HG03565 (cell line): ENCODE measurements at regions not wholly inside any gene's neighbourhood (a gene's known extent, or its start where the extent isn't known, plus 50 kb on each side); places are given as distances from the start of the nearest gene placed in this dataset.

Source experiments
- ATAC-seq: cut with Tn5 transposase; IDR thresholded peaks from one replicate; pipeline ENCODE4 v1.9.1; 2021; ENCODE audit warnings: mild to moderate bottlenecking, moderate library complexity; ENCODE audit not compliant: unreplicated experiment

DNA sequence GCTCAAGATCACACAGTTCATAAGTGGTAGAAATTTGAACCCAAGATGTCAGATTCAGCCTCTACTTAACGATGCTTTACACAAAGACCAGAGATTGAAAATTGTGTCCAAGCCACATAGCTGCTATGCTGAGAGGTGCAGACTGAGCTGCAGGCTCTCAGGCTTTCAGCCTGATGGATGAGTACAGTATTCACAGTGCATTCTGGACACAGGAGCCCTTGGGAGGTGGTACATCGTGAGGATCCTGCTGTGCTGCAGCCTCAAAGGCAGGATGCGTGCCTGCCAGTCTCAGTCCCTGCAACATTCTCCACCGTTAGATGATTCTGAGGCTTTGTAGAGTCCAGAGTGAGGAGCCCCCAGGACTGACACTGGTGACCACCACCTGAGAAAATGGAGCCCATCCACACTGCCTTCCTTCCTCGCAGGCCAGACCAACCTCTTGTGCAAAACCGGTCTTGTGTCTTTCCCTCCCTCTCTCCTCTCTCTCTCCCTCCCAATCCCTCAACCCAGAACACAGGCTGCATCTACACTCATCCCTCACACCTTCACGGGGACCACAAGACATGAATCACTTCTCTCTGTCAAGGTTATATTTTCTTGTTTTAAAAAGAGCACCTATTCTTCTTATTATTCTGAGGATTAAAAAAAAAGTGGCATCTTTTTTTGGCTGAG lies 203.4 kb upstream of the ZNF507 start:
- ATAC-seq, result no peak

DNA sequence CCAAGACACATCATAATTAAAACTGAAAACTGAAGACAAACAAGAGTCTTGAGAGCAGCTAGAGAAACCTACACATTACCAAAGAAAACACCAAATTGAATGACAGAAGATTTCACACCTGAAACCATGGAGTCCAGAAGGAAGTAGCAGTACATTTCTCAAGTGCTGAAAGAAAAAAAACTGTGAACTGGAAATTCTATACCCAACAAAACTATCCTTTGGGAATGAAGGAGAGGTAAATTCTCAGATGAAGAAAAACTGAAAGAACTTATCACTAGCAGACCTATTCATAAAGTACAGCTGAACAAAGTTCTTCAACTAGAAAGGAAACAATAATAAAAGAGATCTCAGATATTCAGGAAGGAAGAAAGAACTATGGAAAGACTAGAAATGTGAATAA lies 198.7 kb upstream of the ZNF507 start:
- no peak for ATAC-seq

DNA sequence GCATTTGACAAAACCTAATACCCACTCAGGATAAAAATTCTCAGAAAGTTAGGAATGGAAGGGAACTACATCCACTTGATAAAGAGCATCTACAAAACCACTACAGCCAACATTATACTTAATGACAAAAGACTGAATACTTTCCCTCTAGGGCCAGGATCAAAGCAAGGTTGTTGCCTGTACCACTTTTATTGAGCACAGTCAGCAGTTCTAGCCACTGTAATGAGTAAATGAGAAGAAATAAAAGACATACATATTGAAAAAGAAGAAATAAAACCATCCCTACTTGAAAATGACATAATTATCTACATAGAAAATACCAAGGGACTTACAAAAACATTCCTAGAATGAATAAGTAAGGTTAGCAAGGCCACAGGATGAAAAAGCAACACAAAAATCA lies 194.8 kb upstream of the ZNF507 start:
- ATAC-seq, result no peak

DNA sequence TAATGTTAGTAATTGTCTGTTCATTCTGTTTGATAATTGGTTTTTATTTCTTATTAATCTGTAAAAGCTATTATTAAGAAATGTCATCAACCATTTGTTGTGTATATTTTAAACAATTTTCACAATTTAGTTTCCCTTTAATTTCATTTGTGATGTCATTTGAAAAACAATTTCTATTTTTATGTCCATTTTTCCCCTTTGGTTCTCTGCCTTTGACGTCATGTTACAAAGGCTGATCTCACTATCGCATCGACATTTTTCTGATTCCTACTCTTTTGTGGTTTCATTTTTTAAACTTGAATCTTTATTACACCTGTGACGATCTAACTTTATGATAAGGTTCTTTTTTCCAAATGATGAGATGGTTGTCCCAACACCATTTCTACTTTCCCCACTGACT lies 191.0 kb upstream of the ZNF507 start:
- no peak for ATAC-seq

DNA sequence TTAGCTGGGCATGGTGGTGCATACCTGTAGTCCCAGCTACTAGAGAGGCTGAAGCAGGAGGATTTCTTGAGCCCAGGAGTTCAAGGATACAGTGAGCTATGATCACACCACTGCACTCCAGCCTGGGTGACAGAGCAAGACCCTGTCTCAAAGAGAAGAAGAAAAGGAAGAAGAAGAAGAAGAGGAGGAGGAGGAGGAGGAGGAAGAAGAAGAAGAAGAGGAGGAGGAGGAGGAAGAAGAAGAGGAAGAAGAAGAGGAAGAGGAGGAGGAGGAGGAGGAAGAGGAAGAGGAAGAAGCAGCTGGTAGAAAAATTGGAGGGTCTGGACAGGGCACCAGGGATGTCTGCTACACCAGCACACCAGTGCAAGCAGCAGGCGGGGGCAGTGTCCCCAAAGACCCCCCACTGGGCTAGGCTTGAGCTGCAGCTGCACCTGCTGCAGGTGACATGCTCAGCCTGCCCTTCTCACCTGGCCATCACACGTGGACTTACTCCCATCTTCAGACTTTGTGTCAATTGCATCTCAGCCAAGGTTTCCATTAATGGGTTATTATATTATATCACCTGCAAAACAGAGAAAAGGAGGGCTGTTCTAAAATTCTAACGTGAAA lies 180.9 kb upstream of the ZNF507 start:
- ATAC-seq, result no peak

DNA sequence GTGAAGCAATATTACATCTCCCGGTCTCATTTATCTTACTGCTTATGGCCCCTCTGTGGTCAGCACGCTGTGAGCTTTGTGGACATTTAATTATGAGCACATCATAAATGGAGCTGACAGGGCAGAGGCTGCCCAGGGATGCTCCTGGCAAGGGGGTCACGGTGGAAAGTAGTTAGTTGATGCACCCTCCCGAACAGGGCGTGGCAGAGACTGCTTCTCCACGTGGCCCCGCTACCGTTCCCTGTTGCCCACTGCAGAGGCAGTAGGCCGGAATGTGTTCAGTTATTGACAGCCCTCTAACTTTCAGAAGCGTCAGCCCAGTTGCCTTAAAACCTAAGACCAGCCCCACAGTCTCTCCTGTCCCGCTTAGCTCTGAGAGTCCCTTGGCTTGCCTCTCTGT lies 180.3 kb upstream of the ZNF507 start:
- no peak for ATAC-seq

DNA sequence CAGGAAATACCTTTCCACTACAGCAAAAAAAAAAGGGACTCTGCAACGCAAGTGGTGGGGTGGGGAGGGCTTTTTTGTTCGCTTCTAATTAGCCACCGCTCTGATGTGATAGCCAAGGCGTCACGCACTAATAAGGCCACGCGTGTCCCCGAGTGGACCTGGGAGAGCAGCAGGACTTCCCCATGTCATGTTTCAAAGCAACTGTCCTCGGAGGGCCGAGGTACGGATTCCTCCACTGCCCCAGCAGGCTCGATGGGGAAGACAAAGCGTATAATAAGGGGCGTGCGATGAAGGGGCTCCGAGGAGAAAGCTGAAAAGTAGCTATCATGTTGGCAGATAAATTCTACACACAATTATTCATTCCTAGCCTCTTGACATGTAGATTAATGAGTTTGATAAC lies 179.7 kb upstream of the ZNF507 start:
- ATAC-seq, result no peak

DNA sequence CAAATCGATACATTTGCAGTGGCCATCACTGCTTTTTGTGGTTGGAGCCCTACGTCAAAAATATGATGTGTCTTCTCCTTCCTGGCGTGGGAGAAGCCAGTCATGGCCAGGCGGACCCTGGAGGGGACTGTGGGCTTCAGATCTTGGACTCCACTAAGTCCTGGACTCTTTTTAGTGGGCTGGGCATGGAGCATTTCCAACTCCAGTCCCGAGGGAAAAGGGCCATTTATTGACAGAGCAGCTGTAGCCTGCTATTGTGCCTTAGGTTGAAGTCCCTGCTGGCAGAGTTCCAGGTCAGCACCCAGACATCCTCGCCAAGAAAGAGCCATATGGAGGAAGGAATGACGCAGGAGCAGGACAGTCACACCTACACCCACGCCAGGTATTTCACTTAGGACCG lies 179.2 kb upstream of the ZNF507 start:
- ATAC-seq, result no peak

DNA sequence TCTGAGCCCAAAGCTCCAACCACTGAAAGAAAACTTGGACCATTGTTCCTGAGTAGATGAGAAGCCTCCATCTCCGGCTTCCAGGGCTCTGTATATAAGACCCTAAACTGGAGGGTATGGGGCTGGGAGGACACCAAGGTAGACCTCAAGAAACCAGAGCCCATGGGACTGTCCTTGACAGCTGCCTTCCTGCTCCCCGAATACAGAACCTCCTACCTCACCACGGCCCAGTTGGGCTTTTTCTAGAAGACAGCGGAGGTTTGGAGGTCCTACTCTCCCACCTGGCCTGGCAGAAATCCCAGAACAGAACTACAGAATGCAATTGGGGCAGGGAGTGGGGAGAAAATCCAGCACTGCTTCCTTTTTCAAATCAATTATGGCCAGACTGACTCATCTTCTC lies 177.3 kb upstream of the ZNF507 start:
- no peak for ATAC-seq

DNA sequence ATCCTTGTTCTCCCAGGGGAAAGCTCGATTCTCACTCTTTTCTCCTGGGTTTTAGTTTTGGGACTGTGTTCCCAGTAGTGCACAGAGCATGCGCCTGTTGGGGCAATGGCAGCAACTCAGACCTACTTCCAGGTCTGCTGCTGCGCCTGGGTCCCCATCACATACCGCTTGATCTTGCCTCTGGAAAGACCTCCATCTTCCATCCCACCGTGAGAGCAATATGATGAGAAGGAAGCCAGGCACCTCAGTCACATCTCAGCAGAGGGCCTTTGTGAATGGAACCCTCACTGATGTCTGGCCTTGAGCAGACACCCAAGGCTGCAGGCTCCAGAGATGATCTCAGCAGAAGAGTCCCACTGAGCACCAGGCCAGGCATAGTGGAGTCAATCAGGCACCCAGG lies 176.8 kb upstream of the ZNF507 start:
- no peak for ATAC-seq

DNA sequence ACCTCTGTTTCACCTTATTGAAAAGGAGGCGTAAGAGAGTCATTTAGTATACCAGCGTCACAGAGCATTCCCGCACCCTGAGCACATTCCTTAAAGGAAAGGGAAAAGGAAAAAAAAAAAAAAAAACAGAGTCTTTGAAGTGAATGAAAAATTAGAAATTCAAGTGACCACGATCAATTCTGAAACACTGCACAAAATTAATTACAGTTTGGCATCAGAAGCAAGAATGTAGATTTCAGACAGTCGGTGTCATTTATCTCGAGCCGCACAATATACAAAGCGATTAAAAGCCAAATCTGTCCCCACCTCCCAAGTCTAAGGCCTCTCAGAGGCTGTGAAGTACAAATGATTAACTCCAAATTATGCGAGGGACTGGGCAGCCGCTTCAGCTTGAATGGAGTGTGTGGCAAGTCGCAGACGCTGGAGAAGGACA lies 173.7 kb upstream of the ZNF507 start:
- no peak for ATAC-seq

DNA sequence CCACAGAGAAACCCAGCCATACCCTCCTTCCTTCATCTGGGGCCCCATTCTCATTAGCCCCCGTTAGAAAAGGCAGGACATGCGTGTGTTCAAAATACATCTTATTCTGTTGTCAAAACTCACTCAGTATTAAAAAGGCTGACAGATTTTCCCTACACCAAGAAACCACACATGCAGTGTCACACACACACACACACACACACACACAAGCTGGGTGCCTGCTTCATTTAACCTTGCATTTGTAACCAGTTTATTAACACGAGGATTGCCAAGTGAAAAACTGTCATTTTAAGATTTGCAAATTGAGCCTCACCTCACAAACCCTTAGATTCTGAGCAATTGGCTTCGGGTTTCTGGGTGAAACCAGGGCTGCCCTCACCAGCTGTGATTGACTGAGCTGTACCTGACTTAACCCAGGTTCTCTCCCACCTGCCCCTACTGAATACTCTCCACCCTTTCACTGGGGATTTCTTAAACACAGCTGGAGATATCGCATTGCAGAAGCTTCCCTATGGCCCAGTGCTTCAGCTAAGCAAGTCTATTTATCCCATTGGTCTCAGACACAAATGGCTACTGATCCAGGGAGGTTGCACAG lies 172.7 kb upstream of the ZNF507 start:
- ATAC-seq, result no peak

DNA sequence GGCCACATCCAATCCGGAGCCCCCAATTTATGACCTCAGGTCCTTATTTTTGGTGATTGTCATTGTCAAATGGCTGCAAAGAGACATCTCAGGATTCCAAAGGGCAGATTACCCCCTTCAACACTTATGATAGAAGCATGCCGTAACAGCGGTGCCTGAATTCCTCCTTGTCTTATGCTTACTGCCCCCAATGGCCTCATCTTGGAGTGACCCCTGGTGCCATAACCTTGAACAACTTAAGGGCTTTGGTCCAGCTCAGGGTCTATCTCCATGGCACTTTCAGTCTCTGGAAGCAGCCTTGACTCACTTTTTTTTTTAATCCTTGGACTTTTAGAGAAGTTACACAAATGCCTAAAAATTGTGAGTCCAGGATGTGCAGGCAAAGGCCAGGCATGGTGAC lies 171.6 kb upstream of the ZNF507 start:
- no peak for ATAC-seq

DNA sequence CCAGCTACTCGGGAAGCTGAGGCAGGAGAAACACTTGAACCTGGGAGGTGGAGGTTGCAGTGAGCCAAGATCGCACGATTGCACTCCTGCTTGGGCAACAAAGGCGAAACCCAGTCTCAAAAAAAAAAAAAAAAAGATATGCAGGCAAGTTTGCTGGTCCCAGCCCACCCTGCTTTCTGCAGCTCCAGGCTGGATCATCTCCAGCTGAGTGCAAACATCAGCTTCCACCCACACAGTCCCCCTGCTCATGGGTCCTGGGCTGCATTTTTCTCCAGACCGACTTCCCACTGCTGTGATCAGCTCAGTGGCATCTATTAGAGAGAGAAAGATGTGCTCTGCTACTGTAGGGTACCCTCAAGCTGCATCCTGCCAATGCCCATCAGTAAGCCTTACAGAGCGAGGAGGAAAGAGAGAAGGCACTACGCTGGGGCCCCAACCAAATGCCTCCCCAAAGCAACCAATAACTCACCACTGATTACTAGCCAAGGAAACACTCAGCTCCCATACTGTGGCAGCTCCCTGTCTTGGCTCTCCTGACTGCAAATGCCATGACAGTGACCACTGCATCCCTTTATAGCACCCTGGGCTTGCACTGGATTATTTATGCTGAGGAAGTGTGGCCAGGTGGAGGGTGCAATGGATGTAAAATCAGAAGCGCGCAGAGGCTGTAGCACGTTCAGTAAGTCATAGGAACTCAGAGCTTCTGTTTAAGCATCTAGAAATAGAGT lies 170.9 kb upstream of the ZNF507 start:
- no peak for ATAC-seq

DNA sequence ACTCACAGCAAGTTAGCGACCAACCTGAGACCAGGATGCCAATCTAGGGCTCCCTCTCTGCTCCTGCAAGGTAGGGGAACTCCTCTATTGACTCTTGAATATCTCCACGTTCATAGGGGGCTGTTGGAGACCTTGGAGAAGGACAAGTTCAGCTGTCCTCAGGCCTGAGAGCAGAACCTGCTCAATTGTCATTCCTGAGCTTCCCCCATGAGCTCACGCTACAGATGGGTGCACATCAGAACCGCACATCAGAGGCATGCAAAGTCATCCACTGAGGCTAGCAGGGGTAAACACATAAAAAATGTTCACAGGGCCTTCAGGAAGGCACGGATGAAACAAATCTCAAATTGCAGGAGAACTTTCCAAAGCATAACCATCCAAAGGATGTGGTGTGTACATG lies 168.8 kb upstream of the ZNF507 start:
- no peak for ATAC-seq

DNA sequence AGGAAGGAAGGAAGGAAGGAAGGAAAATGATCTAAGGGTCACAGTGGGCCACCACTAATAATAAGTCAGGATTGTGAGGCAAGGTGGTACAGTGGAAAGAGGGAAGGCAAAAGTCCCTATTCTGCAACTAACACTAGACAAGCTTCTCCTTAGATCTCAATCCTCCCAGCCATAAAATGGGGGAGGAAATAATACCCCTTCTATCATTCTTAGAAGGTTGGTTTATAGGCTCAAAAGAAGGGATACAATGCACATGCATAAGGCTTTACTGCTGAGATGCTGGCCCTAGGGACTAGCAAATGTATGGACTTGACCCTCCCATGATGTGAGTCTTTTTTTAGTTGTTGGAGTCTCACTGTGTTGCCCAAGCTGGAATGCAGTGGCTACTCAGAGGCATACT lies 167.7 kb upstream of the ZNF507 start:
- ATAC-seq, result no peak

DNA sequence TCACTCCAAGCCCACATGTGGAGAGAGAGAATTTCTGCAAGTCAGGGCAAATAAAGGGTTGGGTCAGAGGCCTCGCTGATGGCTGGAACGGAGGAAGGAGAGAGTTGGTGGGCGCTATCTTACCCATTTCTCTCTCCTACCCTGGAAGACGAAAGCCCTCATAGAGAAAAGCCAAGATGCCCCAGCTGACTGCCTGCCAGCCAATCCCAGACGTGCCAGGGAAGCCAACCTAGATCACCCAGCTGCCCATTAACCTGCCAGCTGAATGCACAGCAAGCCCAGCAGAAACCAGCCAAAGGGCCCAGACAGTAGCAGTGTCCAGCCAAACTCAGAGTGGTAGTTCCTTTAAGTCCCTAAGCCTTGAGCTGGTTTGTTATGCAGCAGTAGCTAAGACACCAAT lies 167.0 kb upstream of the ZNF507 start:
- no peak for ATAC-seq

DNA sequence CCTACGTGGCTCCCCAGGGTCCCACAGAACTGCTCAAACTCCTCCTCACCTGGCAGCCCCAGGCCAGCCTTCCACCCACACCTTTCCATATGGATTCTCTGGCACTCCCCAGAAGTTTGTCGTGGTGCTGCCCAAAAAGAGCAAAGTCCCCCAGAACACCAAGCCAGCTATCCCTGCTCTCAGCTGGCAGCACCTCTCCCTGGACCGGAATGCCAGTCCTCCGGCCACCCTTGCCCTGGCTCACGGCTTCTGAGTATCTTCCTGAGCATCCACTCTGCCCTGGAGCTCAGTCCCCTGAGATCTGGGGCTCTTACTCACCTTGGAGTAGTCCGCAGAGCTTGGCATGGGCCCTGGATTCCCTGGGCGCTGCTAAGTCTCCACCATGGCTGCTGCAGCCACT lies 166.5 kb upstream of the ZNF507 start:
- no peak for ATAC-seq

DNA sequence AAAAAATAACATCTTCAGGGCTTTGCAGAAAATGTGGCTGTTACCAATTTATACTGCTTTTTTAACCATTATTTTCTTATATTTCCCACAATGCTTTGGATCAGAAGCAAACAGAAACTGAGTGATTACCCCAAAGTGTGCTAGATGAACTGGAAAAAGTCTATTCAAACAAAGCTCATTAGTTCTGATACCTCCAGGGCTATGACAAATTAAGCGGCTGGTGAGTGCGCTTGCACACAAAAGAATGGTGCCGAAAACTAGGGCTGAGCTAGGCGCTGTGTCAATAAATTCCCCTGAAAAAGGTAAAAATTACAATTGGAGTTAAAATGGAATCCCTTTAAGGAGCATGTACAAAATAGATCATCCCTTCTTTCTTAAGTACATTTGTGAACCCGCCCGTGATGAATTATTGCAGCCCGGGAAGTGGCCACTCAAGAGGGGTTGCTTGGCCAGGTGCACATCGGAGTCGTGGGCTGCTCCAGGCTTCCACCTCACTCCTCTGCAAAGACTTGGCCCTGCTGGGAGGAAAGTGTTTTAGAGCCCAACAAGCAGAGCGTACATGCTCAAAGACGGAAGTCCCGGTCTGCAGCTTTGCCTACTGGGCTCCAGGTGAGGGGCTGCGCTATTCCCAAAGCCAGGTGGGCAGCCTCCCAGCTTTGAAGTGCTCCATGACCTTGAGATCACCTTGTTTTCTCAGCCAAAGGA lies 164.0 kb upstream of the ZNF507 start:
- no peak for ATAC-seq

DNA sequence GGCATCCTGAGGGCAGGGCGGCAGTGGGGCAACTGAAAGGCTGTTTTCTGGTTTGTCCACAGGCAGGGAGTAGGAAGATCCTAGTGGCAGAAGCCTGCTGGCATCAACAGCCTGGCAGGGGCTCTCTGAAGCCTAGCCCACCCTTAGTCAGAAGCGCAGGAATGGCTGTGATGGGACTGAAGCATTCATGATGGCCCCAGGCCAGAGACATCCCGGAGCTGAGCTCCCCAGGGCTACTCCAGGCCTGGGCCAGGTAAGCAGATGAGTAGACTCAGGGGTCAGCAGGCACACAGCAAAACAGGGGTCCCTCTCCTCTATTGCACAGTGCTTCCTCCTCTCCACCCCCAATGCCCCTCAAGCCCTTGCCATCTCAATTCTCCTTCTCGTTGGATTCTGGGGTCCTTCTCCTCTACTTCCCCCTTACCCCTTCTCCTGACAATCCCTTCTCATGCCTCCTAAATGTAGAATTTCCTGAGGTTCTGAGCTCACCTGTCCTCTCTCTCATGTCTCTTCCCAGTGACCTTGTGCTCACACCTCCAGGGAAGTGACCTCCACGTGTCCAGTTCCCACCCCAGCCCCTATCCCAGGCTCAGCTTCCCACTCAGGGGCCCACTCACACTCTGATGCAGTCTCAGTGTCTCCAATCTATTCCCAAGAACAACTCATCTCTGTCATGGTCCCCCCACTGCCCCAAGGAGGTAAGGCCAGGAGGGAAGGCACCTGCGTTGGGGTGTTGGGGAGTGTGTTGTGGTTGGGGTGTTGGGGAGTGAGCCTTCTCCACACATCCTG lies 158.7 kb upstream of the ZNF507 start:
- ATAC-seq, result no peak

DNA sequence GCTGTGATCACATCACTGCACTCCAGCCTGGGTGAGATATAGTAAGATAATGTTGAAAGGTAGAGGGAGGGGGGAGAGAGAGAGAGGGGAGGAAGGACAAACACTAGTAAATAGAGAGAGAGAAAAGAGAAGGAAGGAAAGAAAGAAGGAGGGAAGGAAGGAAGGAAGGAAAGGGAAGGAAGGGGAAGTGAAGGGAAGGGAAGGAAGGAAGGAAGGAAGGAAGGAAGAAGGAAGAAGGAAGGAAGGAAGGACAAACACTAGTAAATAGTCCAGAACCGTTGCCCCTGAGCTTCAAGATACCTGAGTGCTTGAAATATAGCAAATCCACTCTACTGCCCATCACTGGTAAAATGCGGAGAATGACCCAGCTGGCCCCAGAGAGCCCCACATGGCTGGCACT lies 156.5 kb upstream of the ZNF507 start:
- ATAC-seq, result no peak
